ENCODE measurements at regions not wholly inside any gene's neighbourhood (a gene's known extent, or its start where the extent isn't known, plus 50 kb on each side); places are given as distances from the start of the nearest gene placed in this dataset.

- peak; percentile 13 to 44 (median 14) for DNase-seq (ENCODE audit: low read depth in 3 of 3, low spot score in 2 of 3)
Measured at GRCh38 chr1:238252033-238252802, 361.5 kb upstream of the ZP4 start.

- no peak for DNase-seq (ENCODE audit: low read depth in 3 of 3, low spot score in 2 of 3)
Measured at GRCh38 chr1:238248356-238248755, 357.6 kb upstream of the ZP4 start.

- DNase-seq (ENCODE audit: low read depth in 3 of 3, low spot score in 2 of 3), result no peak
Measured at GRCh38 chr1:238242181-238242580, 351.5 kb upstream of the ZP4 start.

- DNase-seq (ENCODE audit: low read depth in 3 of 3, low spot score in 2 of 3), result no peak
Measured at GRCh38 chr1:238241607-238242006, 350.9 kb upstream of the ZP4 start.

GRCh38 chr1:238239343-238239742 is 348.6 kb upstream of the ZP4 start:
- no peak for DNase-seq (ENCODE audit: low read depth in 3 of 3, low spot score in 2 of 3)

- no peak for DNase-seq (ENCODE audit: low read depth in 3 of 3, low spot score in 2 of 3)
Measured at GRCh38 chr1:238233966-238234365, 343.2 kb upstream of the ZP4 start.

GRCh38 chr1:238232084-238232710 is 341.5 kb upstream of the ZP4 start:
- DNase-seq (ENCODE audit: low read depth in 3 of 3, low spot score in 2 of 3), result no peak

- DNase-seq (ENCODE audit: low read depth in 3 of 3, low spot score in 2 of 3), result no peak
Measured at GRCh38 chr1:238226810-238227209, 336.1 kb upstream of the ZP4 start.

- DNase-seq (ENCODE audit: low read depth in 3 of 3, low spot score in 2 of 3), result no peak
Measured at GRCh38 chr1:238223076-238223640, 332.4 kb upstream of the ZP4 start.

GRCh38 chr1:238221738-238222137 is 331.0 kb upstream of the ZP4 start:
- DNase-seq (ENCODE audit: low read depth in 3 of 3, low spot score in 2 of 3), result no peak

GRCh38 chr1:238214449-238214848 is 323.7 kb upstream of the ZP4 start:
- DNase-seq (ENCODE audit: low read depth in 3 of 3, low spot score in 2 of 3), result no peak

- no peak for DNase-seq (ENCODE audit: low read depth in 3 of 3, low spot score in 2 of 3)
Measured at GRCh38 chr1:238205045-238205662, 314.4 kb upstream of the ZP4 start.

GRCh38 chr1:238201992-238202391 is 311.3 kb upstream of the ZP4 start:
- DNase-seq (ENCODE audit: low read depth in 3 of 3, low spot score in 2 of 3), result no peak

- DNase-seq (ENCODE audit: low read depth in 3 of 3, low spot score in 2 of 3), result no peak
Measured at GRCh38 chr1:238199325-238199724, 308.6 kb upstream of the ZP4 start.

GRCh38 chr1:238196516-238196915 is 305.8 kb upstream of the ZP4 start:
- no peak for DNase-seq (ENCODE audit: low read depth in 3 of 3, low spot score in 2 of 3)

GRCh38 chr1:238191170-238191569 is 300.4 kb upstream of the ZP4 start:
- DNase-seq (ENCODE audit: low read depth in 3 of 3, low spot score in 2 of 3), result no peak

- DNase-seq (ENCODE audit: low read depth in 3 of 3, low spot score in 2 of 3), result no peak
Measured at GRCh38 chr1:238187575-238187949, 296.8 kb upstream of the ZP4 start.

GRCh38 chr1:238186887-238187574 is 296.3 kb upstream of the ZP4 start:
- no peak for DNase-seq (ENCODE audit: low read depth in 3 of 3, low spot score in 2 of 3)

GRCh38 chr1:238177960-238178645 is 287.4 kb upstream of the ZP4 start:
- DNase-seq (ENCODE audit: low read depth in 3 of 3, low spot score in 2 of 3), result no peak

GRCh38 chr1:238177351-238177750 is 286.6 kb upstream of the ZP4 start:
- no peak for DNase-seq (ENCODE audit: low read depth in 3 of 3, low spot score in 2 of 3)

- DNase-seq (ENCODE audit: low read depth in 3 of 3, low spot score in 2 of 3), result no peak
Measured at GRCh38 chr1:238176441-238176840, 285.7 kb upstream of the ZP4 start.
